ENCODE measurements at regions not wholly inside any gene's neighbourhood (a gene's known extent, or its start where the extent isn't known, plus 50 kb on each side); places are given as distances from the start of the nearest gene placed in this dataset.

DNA sequence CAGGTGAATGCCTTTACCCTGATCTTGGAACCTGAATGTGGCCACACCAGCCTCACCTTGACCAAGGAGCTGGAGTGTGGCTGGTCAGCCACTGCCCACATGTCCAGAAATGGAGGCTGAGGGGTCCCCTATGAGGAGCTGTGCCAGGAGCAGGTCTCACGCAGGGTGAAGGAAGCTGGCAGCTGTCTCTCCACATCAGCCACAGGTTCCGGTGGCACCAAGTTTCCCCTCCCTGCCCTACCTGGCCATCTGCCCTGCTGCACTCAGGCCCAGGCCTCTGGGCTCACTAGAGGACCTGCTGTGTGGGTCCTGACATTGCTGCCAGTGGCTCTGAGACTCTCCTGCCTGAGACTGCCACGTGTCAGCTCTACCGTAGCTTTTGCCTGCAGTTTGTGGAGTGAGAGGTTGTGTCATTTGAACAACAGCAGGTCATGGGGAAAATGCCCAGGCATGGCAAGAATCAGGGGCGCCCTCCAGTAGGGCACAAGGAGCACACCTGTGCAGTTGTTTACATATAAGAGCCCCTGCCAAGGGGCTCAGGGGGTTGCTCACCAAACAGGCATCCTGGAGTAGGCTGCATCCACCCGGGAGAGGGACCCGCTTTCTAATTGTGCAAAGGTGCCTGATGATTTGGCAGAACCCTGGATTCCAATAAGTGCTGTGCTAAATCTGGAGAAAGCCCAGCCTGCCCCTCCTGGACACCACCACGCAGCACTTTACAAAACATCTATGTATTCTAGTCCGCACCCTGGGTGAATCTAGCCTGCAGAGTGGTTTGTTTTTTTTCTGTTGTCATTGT, 258.5 kb upstream of the TLE3 start:
- DNase-seq (ENCODE audit: extremely low spot score, unreplicated experiment), result peak; percentile 54
- no peak overlapping the region for H3K27ac Mint-ChIP-seq

DNA sequence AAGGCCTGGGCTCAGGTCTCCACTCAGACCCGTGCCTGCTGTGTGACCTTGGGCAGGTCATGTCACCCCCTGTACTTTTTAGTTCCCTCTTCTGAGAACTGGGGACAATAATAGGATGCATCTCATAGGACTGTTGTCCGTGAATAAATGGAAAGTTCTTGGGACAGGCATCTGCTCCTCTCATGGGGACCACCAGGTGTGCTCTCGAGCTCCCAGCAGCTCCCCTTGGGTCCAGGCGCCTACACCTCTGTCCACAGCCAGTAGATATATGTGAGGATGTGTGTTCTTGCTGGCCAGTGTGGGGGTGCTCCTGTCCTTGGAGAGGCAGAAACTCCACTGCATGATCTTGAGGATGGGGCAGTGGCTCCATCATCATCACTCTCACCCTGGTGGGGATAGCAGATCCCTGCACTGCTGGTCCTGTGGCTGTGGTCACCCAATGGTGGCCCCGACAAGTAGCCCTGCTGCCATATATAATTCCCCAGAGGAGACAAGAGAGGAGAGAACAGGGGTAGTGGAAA, 257.6 kb upstream of the TLE3 start:
- H3K4me3 Mint-ChIP-seq, result no peak overlapping the region
- H3K27ac Mint-ChIP-seq, result no peak overlapping the region
- no peak for DNase-seq (ENCODE audit: extremely low spot score, unreplicated experiment)
- H3K27me3 Mint-ChIP-seq, result peaks cover 43% of the 10 kb centered on the region
- no peaks in the 10 kb centered on the region for H3K36me3 Mint-ChIP-seq
- TF ChIP-seq, protein P1, sequence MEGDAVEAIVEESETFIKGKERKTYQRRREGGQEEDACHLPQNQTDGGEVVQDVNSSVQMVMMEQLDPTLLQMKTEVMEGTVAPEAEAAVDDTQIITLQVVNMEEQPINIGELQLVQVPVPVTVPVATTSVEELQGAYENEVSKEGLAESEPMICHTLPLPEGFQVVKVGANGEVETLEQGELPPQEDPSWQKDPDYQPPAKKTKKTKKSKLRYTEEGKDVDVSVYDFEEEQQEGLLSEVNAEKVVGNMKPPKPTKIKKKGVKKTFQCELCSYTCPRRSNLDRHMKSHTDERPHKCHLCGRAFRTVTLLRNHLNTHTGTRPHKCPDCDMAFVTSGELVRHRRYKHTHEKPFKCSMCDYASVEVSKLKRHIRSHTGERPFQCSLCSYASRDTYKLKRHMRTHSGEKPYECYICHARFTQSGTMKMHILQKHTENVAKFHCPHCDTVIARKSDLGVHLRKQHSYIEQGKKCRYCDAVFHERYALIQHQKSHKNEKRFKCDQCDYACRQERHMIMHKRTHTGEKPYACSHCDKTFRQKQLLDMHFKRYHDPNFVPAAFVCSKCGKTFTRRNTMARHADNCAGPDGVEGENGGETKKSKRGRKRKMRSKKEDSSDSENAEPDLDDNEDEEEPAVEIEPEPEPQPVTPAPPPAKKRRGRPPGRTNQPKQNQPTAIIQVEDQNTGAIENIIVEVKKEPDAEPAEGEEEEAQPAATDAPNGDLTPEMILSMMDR (conservative IDR thresholded peaks at IDR 0.05), result peak; percentile 47
- no peaks in the 10 kb centered on the region for H3K9me3 Mint-ChIP-seq
- peaks cover 13% of the 10 kb centered on the region for H3K4me1 Mint-ChIP-seq (ENCODE audit: unreplicated experiment)

More for the DNA sequence above, 258.5 kb upstream of the TLE3 start:
- no peaks in the 10 kb centered on the region for H3K9me3 Mint-ChIP-seq
- TF ChIP-seq, protein P1 (conservative IDR thresholded peaks at IDR 0.05), result no peak
- peaks cover 13% of the 10 kb centered on the region for H3K4me1 Mint-ChIP-seq (ENCODE audit: unreplicated experiment)
- H3K36me3 Mint-ChIP-seq, result no peaks in the 10 kb centered on the region
- H3K27me3 Mint-ChIP-seq, result peaks cover 43% of the 10 kb centered on the region
- no peak overlapping the region for H3K4me3 Mint-ChIP-seq

DNA sequence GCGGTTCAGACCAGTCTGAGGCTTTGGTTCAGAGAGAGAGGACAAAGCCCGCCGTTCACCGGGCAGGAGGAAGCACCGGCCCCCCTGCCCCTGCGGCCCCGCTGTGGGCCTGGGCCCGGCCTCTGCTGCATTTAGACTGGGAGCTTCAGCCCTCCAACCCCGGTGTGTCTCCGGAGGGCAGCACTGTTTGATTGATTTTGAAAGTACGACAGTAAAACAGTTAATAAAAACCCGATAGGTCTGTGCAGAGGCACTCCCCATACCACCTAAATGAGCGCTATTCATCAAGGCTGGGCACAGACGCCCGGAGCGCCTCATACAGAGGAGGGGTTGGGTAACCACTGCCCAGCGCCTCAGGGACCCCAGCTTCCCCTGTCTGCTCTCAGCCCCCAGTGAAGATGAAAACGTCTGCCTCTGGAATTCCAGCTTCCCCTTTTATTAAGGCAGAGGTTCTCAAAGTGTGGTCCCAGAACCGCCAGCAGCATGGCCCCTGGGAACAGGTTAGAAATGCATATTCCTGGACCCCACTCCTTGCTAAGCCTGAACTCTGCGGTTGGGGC, 256.7 kb upstream of the TLE3 start:
- peaks cover 40% of the 10 kb centered on the region for H3K27me3 Mint-ChIP-seq
- H3K36me3 Mint-ChIP-seq, result no peaks in the 10 kb centered on the region
- H3K4me3 Mint-ChIP-seq, result peak overlapping the region; percentile 12
- TF ChIP-seq, protein P1 (conservative IDR thresholded peaks at IDR 0.05), result no peak
- DNase-seq (ENCODE audit: extremely low spot score, unreplicated experiment), result no peak
- H3K4me1 Mint-ChIP-seq (ENCODE audit: unreplicated experiment), result peaks cover 14% of the 10 kb centered on the region
- no peaks in the 10 kb centered on the region for H3K9me3 Mint-ChIP-seq
- H3K27ac Mint-ChIP-seq, result no peak overlapping the region

DNA sequence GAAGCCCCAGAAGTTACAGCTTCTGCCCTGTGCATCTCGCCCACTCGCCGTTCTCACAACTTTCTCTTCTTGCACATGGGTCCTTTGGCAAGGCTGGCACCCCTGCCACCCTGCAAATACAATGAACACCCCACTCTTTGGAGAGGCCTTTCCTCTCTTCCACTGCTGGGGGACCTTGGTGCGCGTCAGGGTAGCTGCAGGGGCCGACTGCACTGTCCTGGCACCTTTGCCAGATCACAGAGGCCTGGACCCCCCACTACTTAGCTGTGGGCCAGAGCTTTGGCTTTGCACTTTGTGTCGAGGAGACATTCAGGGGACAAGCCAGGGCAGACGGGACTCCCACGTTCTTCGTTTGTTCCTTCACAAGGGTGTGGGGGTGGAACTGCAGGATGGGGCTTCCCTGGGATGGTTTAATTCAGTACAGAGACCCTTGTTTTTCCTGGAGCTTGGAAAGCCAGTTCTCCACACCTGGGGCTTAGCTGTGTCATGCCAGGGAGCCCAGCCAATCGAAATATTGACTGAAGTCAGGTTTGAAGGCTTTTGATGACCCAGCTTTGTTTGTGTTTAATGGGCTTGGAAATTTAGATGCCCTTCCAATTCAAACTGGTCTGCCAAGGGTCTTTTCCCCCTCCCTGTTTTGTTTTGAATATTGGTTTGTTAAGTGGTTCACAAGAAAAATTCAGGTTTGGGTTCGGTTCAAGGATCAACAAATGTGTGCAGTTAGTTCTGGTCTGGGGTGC, 256.1 kb upstream of the TLE3 start:
- Mint-ChIP-seq H3K4me1 (ENCODE audit: unreplicated experiment) (peaks cover 21% of the 10 kb centered on the region), H3K27ac (no peak overlapping the region), H3K4me3 (no peak overlapping the region), H3K36me3 (no peaks in the 10 kb centered on the region), H3K9me3 (no peaks in the 10 kb centered on the region), H3K27me3 (peaks cover 36% of the 10 kb centered on the region)
- DNase-seq (ENCODE audit: extremely low spot score, unreplicated experiment), result no peak
- TF ChIP-seq, protein P1 (conservative IDR thresholded peaks at IDR 0.05), result no peak

DNA sequence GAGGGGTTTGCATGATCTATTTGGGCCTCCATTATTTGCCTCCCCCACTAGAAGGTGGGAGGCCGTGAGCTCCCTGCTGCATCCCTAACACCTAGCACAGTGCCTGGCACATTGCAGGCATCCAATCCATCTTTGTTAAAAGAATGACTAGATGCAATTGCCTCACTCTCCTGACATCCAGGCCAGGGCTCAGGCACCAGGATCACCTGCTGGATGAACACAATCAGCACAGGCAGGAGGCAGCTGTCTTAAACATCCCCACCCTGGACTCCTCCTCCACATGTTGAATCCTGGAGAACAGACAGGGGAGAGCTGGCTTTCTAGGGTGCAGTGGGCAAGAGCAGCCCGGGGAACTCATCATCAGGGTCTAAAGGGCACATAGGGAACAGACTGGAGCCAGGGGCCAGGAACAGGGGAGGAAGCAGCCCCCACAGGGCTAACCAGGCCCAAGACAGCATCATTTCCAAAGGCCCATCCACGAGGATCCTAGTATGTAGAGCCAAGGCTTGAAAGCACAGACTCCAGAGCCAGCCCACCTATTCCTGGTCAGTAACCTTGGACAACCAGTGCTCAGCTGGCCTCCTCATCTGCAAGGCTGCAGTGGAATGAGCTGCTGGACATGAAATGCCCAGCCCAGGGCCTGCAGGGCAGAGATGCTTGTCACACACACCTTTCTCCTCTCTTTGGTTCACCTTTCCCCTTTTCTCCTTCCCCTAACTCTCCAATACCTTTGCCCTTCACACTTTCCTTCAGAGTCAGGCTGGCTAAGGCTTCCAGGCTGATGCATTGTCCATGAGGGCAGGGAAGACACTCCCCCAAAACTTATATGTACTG, 254.4 kb upstream of the TLE3 start:
- Mint-ChIP-seq H3K4me1 (ENCODE audit: unreplicated experiment) (peaks cover 20% of the 10 kb centered on the region), H3K27me3 (peaks cover 35% of the 10 kb centered on the region), H3K4me3 (no peak overlapping the region), H3K9me3 (no peaks in the 10 kb centered on the region), H3K36me3 (no peaks in the 10 kb centered on the region), H3K27ac (no peak overlapping the region)
- TF ChIP-seq, protein P1 (conservative IDR thresholded peaks at IDR 0.05), result no peak
- DNase-seq (ENCODE audit: extremely low spot score, unreplicated experiment), result no peak
